ENCODE measurements at regions not wholly inside any gene's neighbourhood (a gene's known extent, or its start where the extent isn't known, plus 50 kb on each side); places are given as distances from the start of the nearest gene placed in this dataset.
"Not testable (repeated sequence)": the region's sequence is repeated elsewhere in the genome, so short reads cannot be mapped to it uniquely, and the experiment has no call there.

DNA sequence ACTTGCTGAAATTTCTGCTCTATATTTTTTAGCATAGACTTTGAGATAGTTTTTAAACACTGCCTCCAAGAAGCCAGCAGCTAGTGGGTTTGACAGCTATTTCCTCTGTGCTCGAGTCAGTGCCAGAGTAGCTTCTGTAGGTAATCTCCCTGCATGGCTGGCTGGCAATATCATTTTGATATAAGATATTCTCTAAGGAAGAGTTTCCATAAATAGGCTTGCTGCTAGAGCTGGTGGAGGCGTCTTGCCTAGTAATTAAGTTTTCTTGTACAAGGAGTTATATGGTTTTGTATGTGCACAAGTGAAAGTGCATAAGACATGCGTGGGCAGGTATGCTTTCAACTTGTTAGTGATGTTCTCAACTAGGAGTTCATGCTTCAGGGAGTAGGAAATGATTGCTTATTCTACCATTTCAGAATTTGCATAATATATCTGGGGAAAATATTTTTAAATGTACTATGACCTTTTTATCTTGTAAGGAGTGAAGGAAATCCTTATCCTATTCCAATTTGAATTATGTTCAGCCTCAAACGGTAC, 74.1 kb upstream of the CCL21 start:
- DNase-seq, result no peak

DNA sequence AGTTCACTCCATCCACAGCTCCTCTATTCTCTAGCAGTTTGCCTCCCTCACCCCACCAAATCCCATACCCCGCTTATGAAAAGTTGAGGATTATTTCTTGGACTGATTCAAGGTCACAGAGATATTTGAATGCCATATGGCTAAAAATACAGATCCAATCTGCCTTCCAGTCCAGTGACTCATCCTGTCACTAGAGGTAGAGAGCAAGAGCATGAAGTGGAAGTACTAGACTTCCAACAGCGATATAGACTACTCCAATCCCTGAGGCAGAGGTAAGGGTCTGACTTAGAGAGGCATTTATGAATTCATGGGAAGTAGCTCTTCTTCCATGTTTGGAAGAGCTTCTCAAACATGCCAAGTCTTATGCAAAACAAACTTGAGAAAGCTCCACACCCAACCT, 72.4 kb upstream of the CCL21 start:
- no peak for DNase-seq

DNA sequence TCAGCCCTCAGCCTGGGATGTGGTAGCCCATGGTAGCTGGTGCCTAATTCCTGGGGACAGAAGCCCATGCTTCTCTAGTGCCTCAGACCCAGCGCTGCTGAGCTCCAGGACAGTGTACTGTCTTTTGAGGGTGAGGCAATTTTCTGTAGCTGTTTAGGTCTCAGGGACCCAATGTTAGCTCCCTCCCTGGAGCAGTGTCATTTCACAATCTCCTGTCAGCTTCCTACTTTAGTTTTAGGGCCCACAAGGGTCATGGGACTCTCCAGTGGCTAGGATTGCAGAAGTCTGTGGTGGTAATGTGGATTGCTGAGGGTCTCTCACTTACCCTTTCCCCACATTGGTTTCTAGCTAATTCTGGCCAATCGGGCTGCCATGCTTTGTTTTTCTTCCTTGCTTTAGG, 67.7 kb upstream of the CCL21 start:
- DNase-seq, result no peak

DNA sequence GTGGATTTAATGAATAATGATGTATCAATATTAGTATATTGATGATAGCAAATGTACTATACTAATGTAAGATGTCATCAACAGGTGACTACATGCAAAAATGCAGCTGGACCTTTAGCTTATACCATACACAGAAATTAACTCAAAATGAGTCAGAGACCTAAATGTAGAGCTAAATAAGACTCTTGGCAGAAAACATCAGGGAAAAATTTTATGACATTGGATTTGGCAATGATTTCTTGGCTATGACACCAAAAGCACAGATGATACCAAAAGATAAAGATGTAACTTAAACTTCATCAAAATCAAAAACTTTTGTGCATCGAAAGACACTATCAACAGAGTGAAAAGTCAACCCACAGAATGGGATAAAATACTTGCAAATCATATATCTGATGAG, 64.0 kb upstream of the CCL21 start:
- no peak for DNase-seq

DNA sequence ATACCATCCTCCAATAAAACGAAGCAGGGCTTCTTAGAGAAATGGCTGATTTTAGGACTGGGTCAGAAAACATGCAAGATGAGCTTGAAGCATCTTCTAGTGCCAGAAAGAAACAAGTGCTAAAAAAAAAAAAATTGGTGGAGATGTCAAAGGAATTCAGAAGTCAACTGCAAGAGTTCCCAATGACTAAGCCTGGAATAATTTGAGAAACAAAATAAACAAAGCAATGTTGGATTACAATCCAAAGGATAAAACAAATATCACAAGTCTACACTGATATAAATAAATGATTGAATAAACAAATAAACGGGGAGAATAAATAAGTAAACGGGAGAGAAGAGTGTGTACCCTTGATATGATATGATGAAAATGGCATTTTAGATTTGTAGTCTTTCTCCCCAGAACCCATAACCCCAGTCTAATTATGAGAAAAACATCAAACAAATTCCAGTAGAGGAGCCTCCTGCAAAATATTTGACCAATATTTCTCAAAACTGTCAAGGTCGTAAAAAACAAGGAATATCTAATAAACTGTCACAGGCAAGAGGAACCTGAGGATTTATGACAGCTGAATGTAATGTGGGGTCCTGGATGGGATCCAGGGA, 63.5 kb upstream of the CCL21 start:
- no peak for DNase-seq

DNA sequence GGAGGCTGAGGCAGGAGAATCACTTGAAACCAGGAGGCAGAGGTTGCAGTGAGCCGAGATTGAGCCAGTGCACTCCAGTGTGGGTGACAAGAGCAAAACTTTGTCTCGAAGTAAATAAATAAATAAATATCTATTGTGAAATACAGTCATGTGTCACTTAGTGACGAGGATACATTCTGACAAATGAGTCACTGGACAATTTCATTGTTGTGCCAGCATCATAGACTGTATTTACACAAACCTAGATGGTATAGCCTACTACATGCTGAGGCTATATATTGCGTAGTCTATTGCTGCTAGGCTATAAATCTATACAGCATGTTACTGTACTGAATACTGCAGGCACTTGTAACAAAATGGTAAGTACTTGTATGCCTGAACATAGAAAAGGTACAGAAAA, 61.1 kb upstream of the CCL21 start:
- no peak for DNase-seq

DNA sequence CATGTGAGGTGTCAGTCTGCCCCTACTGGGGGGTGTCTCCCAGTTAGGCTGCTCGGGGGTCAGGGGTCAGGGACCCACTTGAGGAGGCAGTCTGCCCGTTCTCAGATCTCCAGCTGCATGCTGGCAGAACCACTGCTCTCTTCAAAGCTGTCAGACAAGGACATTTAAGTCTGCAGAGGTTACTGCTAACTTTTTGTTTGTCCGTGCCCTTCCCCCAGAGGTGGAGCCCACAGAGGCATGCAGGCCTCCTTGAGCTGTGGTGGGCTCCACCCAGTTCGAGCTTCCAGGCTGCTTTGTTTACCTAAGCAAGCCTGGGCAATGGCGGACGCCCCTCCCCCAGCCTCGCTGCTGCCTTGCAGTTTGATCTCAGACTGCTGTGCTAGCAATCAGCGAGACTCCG, 57.2 kb upstream of the CCL21 start:
- DNase-seq, result not testable (repeated sequence)

DNA sequence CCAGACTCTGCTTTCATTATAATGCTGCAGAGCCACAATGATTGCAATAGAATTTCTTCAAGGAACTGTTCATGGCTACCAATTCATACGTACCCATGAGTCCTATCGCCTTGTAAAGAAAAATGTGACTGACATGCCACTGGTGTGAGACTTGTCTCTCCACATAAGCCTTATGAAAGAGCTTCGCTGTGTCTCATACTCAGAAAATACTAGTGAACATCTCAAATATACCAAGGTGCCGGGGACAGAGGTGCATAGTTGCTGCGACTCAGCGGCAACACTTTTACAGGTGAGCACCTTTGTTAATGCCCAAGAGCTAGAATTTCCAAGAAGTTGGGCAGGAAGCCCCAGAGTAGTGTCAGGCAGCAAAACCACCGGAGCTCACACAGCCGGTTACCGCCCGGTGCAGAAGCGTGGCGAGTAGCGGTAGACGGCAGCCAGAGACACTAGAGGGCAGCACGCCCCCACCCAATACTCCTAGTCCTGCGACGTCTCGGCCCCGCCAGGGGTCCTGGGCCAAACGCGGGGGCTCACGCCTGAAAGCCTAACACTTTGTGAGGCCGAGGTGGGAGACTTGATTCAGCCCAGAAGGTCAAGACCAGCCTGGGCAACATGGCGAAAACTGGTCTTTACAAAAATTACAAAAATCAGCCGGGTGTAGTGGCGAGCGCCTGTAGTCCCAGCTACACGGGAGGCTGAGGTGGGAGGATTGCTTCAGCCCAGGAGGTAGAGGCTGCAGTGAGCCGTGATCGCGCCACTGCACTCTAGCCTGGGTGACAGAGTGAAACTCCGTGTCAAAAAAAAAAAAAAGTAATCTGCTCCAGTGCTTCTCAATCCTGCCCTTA, 50.5 kb upstream of the CCL21 start:
- DNase-seq, result peak in 3 of 5 experiments; percentile 9 to 37 (median 9)
